ENCODE measurements at regions not wholly inside any gene's neighbourhood (a gene's known extent, or its start where the extent isn't known, plus 50 kb on each side); places are given as distances from the start of the nearest gene placed in this dataset.

DNA sequence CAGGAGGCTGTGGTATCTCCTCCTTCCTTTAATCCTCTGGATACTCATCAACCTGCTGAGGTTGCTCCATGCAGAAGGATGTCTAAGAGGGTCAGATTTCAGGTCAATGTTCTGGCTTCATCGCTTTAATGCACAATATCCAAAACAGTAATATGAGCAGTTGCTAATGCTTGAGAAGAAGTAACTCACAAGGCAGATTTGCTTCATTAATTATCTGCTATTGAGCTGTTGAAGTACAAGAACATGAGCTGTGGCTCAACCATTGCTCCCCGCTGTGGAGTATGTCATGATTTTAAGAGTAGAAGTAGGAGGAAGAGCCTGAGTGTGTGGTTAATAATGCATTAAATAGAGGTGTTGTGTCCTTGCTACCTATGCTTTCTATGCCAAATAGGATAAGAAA lies 1412.9 kb upstream of the ALCAM start:
- TF ChIP-seq, protein P1, sequence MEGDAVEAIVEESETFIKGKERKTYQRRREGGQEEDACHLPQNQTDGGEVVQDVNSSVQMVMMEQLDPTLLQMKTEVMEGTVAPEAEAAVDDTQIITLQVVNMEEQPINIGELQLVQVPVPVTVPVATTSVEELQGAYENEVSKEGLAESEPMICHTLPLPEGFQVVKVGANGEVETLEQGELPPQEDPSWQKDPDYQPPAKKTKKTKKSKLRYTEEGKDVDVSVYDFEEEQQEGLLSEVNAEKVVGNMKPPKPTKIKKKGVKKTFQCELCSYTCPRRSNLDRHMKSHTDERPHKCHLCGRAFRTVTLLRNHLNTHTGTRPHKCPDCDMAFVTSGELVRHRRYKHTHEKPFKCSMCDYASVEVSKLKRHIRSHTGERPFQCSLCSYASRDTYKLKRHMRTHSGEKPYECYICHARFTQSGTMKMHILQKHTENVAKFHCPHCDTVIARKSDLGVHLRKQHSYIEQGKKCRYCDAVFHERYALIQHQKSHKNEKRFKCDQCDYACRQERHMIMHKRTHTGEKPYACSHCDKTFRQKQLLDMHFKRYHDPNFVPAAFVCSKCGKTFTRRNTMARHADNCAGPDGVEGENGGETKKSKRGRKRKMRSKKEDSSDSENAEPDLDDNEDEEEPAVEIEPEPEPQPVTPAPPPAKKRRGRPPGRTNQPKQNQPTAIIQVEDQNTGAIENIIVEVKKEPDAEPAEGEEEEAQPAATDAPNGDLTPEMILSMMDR (IDR thresholded peaks at IDR 0.05; ENCODE audit: control extremely low read depth, extremely low read depth, low read depth, missing control alignments), result no peak
- CTCF ChIA-PET, result interaction anchor here (0.7 to 2.7 kb wide), 4 partner anchors 10 to 25 kb away, joined by 3 to 7 read pairs (median 5); no protein-coding TSS in a partner anchor
- DNase-seq (ENCODE audit: extremely low spot score), result no peak
- POLR2A ChIA-PET, result no interaction called here

DNA sequence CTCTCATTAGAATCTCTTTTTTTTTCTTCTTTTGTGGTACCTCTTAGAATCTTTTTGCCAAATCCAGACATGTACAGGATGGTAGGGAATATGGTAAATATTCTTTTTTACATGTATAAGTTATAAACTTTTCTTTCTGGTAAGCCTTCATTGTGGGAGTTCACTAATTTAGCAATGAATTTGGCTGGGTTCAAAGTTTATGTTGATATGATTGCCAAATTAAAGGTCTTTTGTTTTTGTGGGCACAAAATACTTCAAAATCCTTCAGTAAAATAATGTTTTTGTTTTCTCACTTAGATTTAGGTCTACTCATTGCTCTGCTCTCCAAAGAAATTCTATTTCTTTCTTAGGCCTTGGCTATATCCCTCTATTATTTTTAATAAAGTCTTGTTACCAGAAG lies 1405.9 kb upstream of the ALCAM start:
- DNase-seq (ENCODE audit: extremely low spot score), result no peak
- CTCF ChIA-PET, result no interaction called here
- POLR2A ChIA-PET, result no interaction called here
- TF ChIP-seq, protein P1 (IDR thresholded peaks at IDR 0.05; ENCODE audit: control extremely low read depth, extremely low read depth, low read depth, missing control alignments), result no peak

DNA sequence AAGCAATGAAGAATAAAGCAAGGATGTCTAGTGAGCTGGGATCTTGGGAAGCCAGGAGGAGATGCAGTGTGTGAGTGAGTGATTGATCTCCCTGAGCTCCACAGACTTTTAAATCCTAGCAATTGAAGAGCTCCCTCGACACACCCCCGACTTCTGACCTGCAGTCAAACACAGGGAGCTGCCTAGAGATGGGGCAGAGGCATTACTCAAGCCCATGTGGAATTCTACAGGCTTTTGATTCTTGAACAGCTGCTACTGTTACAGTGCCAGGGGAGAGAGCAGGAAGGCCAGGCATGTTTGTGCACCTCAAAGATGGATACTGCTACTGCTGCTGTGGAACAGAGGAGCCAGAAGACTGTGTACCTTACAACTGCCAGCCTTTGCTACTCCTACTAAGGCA lies 1403.1 kb upstream of the ALCAM start:
- ChIA-PET CTCF (interaction anchor here (1.1 to 1.6 kb wide), 2 partner anchors 10 to 11 kb away, joined by 5 to 7 read pairs; no protein-coding TSS in a partner anchor), POLR2A (no interaction called here)
- DNase-seq (ENCODE audit: extremely low spot score), result no peak
- TF ChIP-seq, protein P1 (IDR thresholded peaks at IDR 0.05; ENCODE audit: control extremely low read depth, extremely low read depth, low read depth, missing control alignments), result no peak

DNA sequence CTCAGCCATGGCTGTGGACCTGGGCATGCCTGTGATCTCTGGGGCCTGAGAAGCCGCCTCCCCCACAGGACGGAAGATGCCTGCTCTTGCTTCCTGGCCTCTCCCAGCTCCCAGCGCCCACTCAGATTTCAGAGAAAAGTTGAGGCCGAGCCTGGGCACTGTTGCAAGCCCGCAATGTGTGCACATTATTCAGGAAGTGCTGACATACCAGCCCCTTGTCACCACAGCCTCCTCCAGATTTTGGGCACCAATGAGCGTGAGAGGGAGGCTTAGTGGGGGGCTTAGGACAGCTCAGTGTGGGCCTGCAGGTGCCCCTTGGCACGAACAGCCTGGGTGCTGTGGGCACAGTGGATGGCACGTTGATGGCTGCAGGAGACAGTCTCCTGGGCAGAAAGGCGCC lies 1400.9 kb upstream of the ALCAM start:
- POLR2A ChIA-PET, result no interaction called here
- TF ChIP-seq, protein P1 (IDR thresholded peaks at IDR 0.05; ENCODE audit: control extremely low read depth, extremely low read depth, low read depth, missing control alignments), result no peak
- CTCF ChIA-PET, result interaction anchor here (1.8 kb wide), 1 partner anchor 13 kb away, joined by 7 read pairs; no protein-coding TSS in a partner anchor
- no peak for DNase-seq (ENCODE audit: extremely low spot score)

DNA sequence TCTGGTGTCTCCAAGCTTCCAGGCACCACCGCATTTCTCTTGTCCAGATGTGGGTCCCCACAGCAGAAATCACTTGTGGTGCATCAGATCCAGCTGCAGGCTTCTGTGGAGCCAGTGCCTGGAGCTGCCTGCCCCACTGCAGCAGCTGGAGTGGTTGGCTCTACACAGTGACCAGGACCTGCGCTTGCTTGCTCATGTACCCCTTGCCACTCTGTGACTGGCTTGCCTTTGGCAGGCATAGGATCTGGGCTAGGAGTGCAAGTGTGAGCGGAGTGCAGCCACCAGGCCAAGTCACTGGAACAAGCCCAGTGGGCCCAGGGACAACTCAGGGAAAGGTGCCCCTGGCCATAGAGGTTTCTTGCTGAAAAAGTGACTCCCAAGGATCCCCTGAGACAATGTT lies 1400.0 kb upstream of the ALCAM start:
- CTCF ChIA-PET, result interaction anchor here (1.8 kb wide), 1 partner anchor 14 kb away, joined by 7 read pairs; no protein-coding TSS in a partner anchor
- DNase-seq (ENCODE audit: extremely low spot score), result no peak
- POLR2A ChIA-PET, result no interaction called here
- TF ChIP-seq, protein P1 (IDR thresholded peaks at IDR 0.05; ENCODE audit: control extremely low read depth, extremely low read depth, low read depth, missing control alignments), result no peak

DNA sequence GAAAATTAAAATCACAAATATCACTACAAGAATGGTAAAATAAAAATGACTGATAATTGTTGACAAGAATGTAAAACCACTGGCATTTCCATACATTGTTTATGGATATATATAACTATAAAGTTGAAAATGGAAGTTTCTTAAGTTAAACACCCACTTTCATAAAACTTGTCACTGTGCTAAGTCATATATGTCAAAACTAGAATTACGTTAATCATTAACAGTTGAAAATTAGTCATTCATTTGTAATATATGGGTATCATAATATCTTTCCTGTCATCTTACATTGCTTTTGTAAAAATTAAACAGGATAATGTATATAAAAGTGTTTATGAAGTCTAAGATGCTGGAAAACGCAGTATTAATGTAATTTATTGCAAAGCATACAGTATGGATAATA lies 1398.6 kb upstream of the ALCAM start:
- TF ChIP-seq, protein P1 (IDR thresholded peaks at IDR 0.05; ENCODE audit: control extremely low read depth, extremely low read depth, low read depth, missing control alignments), result no peak
- no peak for DNase-seq (ENCODE audit: extremely low spot score)
- ChIA-PET POLR2A (no interaction called here), CTCF (interaction anchor here (0.9 kb wide), 1 partner anchor 15 kb away, joined by 3 read pairs; no protein-coding TSS in a partner anchor)

Measured in GM10248 (cell line).